ENCODE measurements at regions not wholly inside any gene's neighbourhood (a gene's known extent, or its start where the extent isn't known, plus 50 kb on each side); places are given as distances from the start of the nearest gene placed in this dataset.

DNA sequence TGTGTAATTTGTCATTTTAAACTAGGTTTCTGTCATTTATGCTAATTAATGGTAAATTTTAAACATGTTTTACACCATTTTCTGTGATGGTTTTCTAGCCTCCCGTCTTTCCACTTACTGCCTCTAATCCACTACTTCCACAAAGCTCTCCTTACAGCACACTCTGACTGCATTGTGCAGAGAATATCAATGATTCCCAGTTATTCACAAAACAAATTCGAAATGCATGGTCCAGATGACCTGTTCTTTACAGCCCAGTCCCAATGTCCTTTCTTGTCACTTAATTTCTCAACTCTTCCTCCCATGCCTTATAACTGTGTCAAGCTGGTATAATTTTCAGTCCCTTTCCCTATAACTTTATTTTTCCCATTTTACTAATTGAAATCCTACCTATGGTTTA lies 770.5 kb downstream of the USP25 start:
- TF ChIP-seq CTCF (IDR thresholded peaks at IDR 0.05) (no peak), POLR2AphosphoS5 (IDR thresholded peaks at IDR 0.05) (no peak), POLR2A (IDR thresholded peaks at IDR 0.05) (no peak)

Data from suprapubic skin (tissue), 4 donors.